ENCODE measurements at regions not wholly inside any gene's neighbourhood (a gene's known extent, or its start where the extent isn't known, plus 50 kb on each side); places are given as distances from the start of the nearest gene placed in this dataset.

- H3K4me3 ChIP-seq (ENCODE audit: low read depth, low read length), result no peak overlapping the region
- no peak overlapping the region for H2AFZ ChIP-seq
- H3K36me3 ChIP-seq (ENCODE audit: control insufficient read depth, insufficient read depth, low read length), result no peaks in the 10 kb centered on the region
- no peaks in the 10 kb centered on the region for H3K79me2 ChIP-seq
- no peaks in the 10 kb centered on the region for H3K9me3 ChIP-seq (ENCODE audit: control insufficient read depth, low read length)
- no peak overlapping the region for H3K9ac ChIP-seq
- no peak overlapping the region for H3K4me2 ChIP-seq (ENCODE audit: low read length)
- TF ChIP-seq, protein P1, sequence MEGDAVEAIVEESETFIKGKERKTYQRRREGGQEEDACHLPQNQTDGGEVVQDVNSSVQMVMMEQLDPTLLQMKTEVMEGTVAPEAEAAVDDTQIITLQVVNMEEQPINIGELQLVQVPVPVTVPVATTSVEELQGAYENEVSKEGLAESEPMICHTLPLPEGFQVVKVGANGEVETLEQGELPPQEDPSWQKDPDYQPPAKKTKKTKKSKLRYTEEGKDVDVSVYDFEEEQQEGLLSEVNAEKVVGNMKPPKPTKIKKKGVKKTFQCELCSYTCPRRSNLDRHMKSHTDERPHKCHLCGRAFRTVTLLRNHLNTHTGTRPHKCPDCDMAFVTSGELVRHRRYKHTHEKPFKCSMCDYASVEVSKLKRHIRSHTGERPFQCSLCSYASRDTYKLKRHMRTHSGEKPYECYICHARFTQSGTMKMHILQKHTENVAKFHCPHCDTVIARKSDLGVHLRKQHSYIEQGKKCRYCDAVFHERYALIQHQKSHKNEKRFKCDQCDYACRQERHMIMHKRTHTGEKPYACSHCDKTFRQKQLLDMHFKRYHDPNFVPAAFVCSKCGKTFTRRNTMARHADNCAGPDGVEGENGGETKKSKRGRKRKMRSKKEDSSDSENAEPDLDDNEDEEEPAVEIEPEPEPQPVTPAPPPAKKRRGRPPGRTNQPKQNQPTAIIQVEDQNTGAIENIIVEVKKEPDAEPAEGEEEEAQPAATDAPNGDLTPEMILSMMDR (IDR thresholded peaks at IDR 0.05), result no peak
- no peak overlapping the region for H3K27ac ChIP-seq
- H3K27me3 ChIP-seq (ENCODE audit: control insufficient read depth, insufficient read depth, low read length), result no peaks in the 10 kb centered on the region
- no peaks in the 10 kb centered on the region for H3K4me1 ChIP-seq
Measured at GRCh38 chr4:138310991-138311390, 68.8 kb upstream of the SLC7A11 start.

- no peak overlapping the region for H3K4me3 ChIP-seq (ENCODE audit: low read depth, low read length)
- H3K27ac ChIP-seq, result no peak overlapping the region
- H2AFZ ChIP-seq, result no peak overlapping the region
- H3K27me3 ChIP-seq (ENCODE audit: control insufficient read depth, insufficient read depth, low read length), result no peaks in the 10 kb centered on the region
- H3K9ac ChIP-seq, result no peak overlapping the region
- no peak overlapping the region for H3K4me2 ChIP-seq (ENCODE audit: low read length)
- TF ChIP-seq, protein P1 (IDR thresholded peaks at IDR 0.05), result no peak
- H3K9me3 ChIP-seq (ENCODE audit: control insufficient read depth, low read length), result no peaks in the 10 kb centered on the region
- no peaks in the 10 kb centered on the region for H3K79me2 ChIP-seq
- H3K4me1 ChIP-seq, result no peaks in the 10 kb centered on the region
- no peaks in the 10 kb centered on the region for H3K36me3 ChIP-seq (ENCODE audit: control insufficient read depth, insufficient read depth, low read length)
Measured at GRCh38 chr4:138310498-138310897, 68.3 kb upstream of the SLC7A11 start.

DNA sequence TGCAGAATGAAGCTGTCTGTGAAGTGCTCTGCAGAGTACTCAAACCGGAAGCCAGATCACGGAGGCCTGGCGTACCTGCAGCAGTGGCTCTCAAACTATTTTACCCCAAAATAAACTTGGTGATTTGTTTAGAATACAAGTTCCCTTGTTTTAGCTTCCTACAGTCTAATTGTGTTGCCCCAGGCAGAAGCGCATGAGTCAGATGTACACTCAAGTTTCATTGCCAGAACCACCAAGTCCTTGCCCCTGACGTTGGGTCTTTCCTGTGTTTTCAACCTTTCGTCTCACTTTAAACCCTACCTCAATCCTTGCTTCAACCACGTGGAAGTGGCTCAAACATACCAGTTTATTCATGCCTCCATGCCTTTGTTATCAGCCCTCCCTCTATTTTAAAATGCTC is 66.2 kb upstream of the SLC7A11 start:
- no peak overlapping the region for H2AFZ ChIP-seq
- no peaks in the 10 kb centered on the region for H3K79me2 ChIP-seq
- no peaks in the 10 kb centered on the region for H3K27me3 ChIP-seq (ENCODE audit: control insufficient read depth, insufficient read depth, low read length)
- no peaks in the 10 kb centered on the region for H3K4me1 ChIP-seq
- H3K27ac ChIP-seq, result no peak overlapping the region
- TF ChIP-seq, protein P1 (IDR thresholded peaks at IDR 0.05), result no peak
- H3K9me3 ChIP-seq (ENCODE audit: control insufficient read depth, low read length), result no peaks in the 10 kb centered on the region
- H3K4me2 ChIP-seq (ENCODE audit: low read length), result no peak overlapping the region
- no peak overlapping the region for H3K4me3 ChIP-seq (ENCODE audit: low read depth, low read length)
- no peak overlapping the region for H3K9ac ChIP-seq
- no peaks in the 10 kb centered on the region for H3K36me3 ChIP-seq (ENCODE audit: control insufficient read depth, insufficient read depth, low read length)

- Histone ChIP-seq H3K36me3 (ENCODE audit: control insufficient read depth, insufficient read depth, low read length) (no peaks in the 10 kb centered on the region), H3K4me3 (ENCODE audit: low read depth, low read length) (no peak overlapping the region), H3K4me2 (ENCODE audit: low read length) (no peak overlapping the region), H3K9ac (no peak overlapping the region), H3K27ac (no peak overlapping the region), H2AFZ (no peak overlapping the region), H3K79me2 (no peaks in the 10 kb centered on the region), H3K4me1 (no peaks in the 10 kb centered on the region), H3K27me3 (ENCODE audit: control insufficient read depth, insufficient read depth, low read length) (no peaks in the 10 kb centered on the region), H3K9me3 (ENCODE audit: control insufficient read depth, low read length) (no peaks in the 10 kb centered on the region)
- TF ChIP-seq, protein P1 (IDR thresholded peaks at IDR 0.05), result no peak
Measured at GRCh38 chr4:138307319-138307718, 65.2 kb upstream of the SLC7A11 start.

- H3K4me3 ChIP-seq (ENCODE audit: low read depth, low read length), result no peak overlapping the region
- no peak overlapping the region for H3K9ac ChIP-seq
- no peaks in the 10 kb centered on the region for H3K27me3 ChIP-seq (ENCODE audit: control insufficient read depth, insufficient read depth, low read length)
- TF ChIP-seq, protein P1 (IDR thresholded peaks at IDR 0.05), result no peak
- no peak overlapping the region for H2AFZ ChIP-seq
- no peaks in the 10 kb centered on the region for H3K79me2 ChIP-seq
- no peak overlapping the region for H3K27ac ChIP-seq
- H3K4me2 ChIP-seq (ENCODE audit: low read length), result no peak overlapping the region
- no peaks in the 10 kb centered on the region for H3K4me1 ChIP-seq
- no peaks in the 10 kb centered on the region for H3K36me3 ChIP-seq (ENCODE audit: control insufficient read depth, insufficient read depth, low read length)
- no peaks in the 10 kb centered on the region for H3K9me3 ChIP-seq (ENCODE audit: control insufficient read depth, low read length)
Measured at GRCh38 chr4:138305050-138305449, 62.9 kb upstream of the SLC7A11 start.

All from parathyroid adenoma (tissue), 2 donors.